H1 (cell line): ENCODE measurements at regions not wholly inside any gene's neighbourhood (a gene's known extent, or its start where the extent isn't known, plus 50 kb on each side); places are given as distances from the start of the nearest gene placed in this dataset.

Experiments used
- BCL11A ChIP-seq, 2 experiments: IDR thresholded peaks; one replicate each; pipeline ENCODE4 v1.6.1; 2011; ENCODE audit warnings: low read depth in 2 of 2, low read length in 2 of 2, mild to moderate bottlenecking in 2 of 2
- EZH2 ChIP-seq: fragments of 200-600 bp; sonication (generic); IDR thresholded peaks from 2 replicates; pipeline ENCODE4 v1.7.1; 2012; ENCODE audit warnings: low read depth, mild to moderate bottlenecking, moderate library complexity, low read length, inconsistent platforms; ENCODE audit not compliant: severe bottlenecking
- GABPA ChIP-seq: IDR thresholded peaks from 2 replicates; pipeline ENCODE4 v1.6.1; 2011; ENCODE audit warnings: mild to moderate bottlenecking, low read length, moderate library complexity, borderline replicate concordance; ENCODE audit not compliant: insufficient read depth
- POLR2A ChIP-seq, 2 experiments: IDR thresholded peaks; 1 replicate in 1 of 2; 2 replicates in 1 of 2; pipeline ENCODE4 v1.6.1; 2011; ENCODE audit warnings: low read depth in 2 of 2, low read length in 2 of 2, mild to moderate bottlenecking in 2 of 2; ENCODE audit errors: control extremely low read depth in 1 of 2
- POLR2AphosphoS5 ChIP-seq: IDR thresholded peaks from 2 replicates; pipeline ENCODE4 v1.6.1; 2011; ENCODE audit warnings: low read depth, low read length
- TF ChIP-seq, protein P1 (sequence below), 3 experiments: IDR thresholded peaks; 1 replicate in 2 of 3; 2 replicates in 1 of 3; pipeline versions ENCODE4 v1.5.1 to v1.6.1; 2011; ENCODE audit warnings: low read length in 3 of 3, mild to moderate bottlenecking in 3 of 3, inconsistent platforms in 2 of 3, low read depth in 1 of 3, moderate library complexity in 1 of 3; ENCODE audit not compliant: insufficient read depth in 1 of 3; ENCODE audit errors: control extremely low read depth in 1 of 3
- TF ChIP-seq, protein P2 (sequence below): IDR thresholded peaks from 2 replicates; pipeline ENCODE4 v1.6.1; 2012; ENCODE audit warnings: low read length, inconsistent platforms
- TF ChIP-seq, protein P3 (sequence below): IDR thresholded peaks from 2 replicates; pipeline ENCODE4 v1.6.1; 2012; ENCODE audit warnings: inconsistent platforms

DNA sequence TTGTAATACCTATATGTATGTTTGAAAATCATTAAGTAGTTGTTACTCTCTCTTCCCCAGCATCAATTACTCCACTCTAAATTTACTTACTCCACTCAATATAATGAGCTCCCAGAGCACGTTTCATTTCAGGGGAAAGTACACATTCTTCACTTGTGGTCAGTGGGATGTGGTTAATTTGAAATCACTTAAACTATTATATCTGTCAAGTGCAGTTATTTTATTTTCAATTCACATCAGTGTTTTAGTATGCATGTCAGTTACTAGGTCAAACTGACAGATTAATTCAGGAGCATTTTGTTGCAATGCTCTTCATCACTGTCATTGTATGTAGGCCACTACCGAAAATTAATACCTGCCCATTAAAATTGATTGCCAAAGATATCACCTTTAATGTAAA, 376.1 kb downstream of the ZIC4 start:
- TF ChIP-seq POLR2AphosphoS5 (no peak), EZH2 (no peak), POLR2A (IDR thresholded peaks at IDR 0.05; ENCODE audit: control extremely low read depth in 1 of 2, low read depth in 2 of 2, low read length in 2 of 2) (no peak), BCL11A (IDR thresholded peaks at IDR 0.05; ENCODE audit: low read depth in 2 of 2, low read length in 2 of 2) (no peak), GABPA (no peak)
- TF ChIP-seq, protein P1, sequence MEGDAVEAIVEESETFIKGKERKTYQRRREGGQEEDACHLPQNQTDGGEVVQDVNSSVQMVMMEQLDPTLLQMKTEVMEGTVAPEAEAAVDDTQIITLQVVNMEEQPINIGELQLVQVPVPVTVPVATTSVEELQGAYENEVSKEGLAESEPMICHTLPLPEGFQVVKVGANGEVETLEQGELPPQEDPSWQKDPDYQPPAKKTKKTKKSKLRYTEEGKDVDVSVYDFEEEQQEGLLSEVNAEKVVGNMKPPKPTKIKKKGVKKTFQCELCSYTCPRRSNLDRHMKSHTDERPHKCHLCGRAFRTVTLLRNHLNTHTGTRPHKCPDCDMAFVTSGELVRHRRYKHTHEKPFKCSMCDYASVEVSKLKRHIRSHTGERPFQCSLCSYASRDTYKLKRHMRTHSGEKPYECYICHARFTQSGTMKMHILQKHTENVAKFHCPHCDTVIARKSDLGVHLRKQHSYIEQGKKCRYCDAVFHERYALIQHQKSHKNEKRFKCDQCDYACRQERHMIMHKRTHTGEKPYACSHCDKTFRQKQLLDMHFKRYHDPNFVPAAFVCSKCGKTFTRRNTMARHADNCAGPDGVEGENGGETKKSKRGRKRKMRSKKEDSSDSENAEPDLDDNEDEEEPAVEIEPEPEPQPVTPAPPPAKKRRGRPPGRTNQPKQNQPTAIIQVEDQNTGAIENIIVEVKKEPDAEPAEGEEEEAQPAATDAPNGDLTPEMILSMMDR (IDR thresholded peaks at IDR 0.05; ENCODE audit: control extremely low read depth in 1 of 3, insufficient read depth in 1 of 3, low read depth in 1 of 3, low read length in 3 of 3) = no peak
- TF ChIP-seq, protein P2, sequence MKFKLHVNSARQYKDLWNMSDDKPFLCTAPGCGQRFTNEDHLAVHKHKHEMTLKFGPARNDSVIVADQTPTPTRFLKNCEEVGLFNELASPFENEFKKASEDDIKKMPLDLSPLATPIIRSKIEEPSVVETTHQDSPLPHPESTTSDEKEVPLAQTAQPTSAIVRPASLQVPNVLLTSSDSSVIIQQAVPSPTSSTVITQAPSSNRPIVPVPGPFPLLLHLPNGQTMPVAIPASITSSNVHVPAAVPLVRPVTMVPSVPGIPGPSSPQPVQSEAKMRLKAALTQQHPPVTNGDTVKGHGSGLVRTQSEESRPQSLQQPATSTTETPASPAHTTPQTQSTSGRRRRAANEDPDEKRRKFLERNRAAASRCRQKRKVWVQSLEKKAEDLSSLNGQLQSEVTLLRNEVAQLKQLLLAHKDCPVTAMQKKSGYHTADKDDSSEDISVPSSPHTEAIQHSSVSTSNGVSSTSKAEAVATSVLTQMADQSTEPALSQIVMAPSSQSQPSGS = no peak
- TF ChIP-seq, protein P3, sequence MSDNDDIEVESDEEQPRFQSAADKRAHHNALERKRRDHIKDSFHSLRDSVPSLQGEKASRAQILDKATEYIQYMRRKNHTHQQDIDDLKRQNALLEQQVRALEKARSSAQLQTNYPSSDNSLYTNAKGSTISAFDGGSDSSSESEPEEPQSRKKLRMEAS = no peak
